CD4-positive, alpha-beta T cell (primary cell): ENCODE measurements at regions not wholly inside any gene's neighbourhood (a gene's known extent, or its start where the extent isn't known, plus 50 kb on each side); places are given as distances from the start of the nearest gene placed in this dataset.
A peak's percentile ranks its signal among the peaks of the same experiment; 100 is the strongest.

ENCODE experiments used
- ATAC-seq: fragments of 200-7000 bp; cut with Tn5 transposase; one replicate; pipeline ENCODE4 v1.10.0; 2022; ENCODE audit warnings: mild to moderate bottlenecking; ENCODE audit not compliant: poor library complexity
- CTCF ChIA-PET: fragments of 350-600 bp; sonication (Branson Sonifier 250); formaldehyde crosslinking; loops from one replicate; lab custom pipeline; 2021; ENCODE audit warnings: antibody characterized with exemption, inconsistent platforms; lab: Charles Lee
- POLR2A ChIA-PET: fragments of 350-600 bp; sonication (Branson Sonifier 250); formaldehyde crosslinking; loops from one replicate; lab custom pipeline; 2021; ENCODE audit warnings: antibody characterized with exemption, inconsistent platforms; lab: Charles Lee
- DNase-seq, 14 experiments: peaks; one replicate each; pipeline ENCODE4 v3.0.0-alpha.2; 2013 to 2020; ENCODE audit warnings: mixed read lengths in 2 of 14
- H3K27ac ChIP-seq, 2 donors: one replicate each; pipeline versions ENCODE4 v1.5.1 to v1.7.0; 2013; ENCODE audit warnings: low read length in 2 of 2, low read depth in 1 of 2, mild to moderate bottlenecking in 1 of 2
- H3K27me3 ChIP-seq, 2 experiments: 1 replicate in 1 of 2; 2 replicates in 1 of 2; pipeline versions ENCODE4 v1.6.1 to v1.7.0; 2013; ENCODE audit warnings: low read length in 2 of 2, control low read depth in 1 of 2, mild to moderate bottlenecking in 1 of 2, moderate library complexity in 1 of 2; ENCODE audit not compliant: insufficient read depth in 2 of 2, control insufficient read depth in 1 of 2
- H3K36me3 ChIP-seq: one replicate; pipeline ENCODE4 v1.6.1; 2013; ENCODE audit warnings: low read length, control low read depth; ENCODE audit not compliant: insufficient read depth
- H3K4me1 ChIP-seq: one replicate; pipeline ENCODE4 v1.6.1; 2013; ENCODE audit warnings: low read length, control low read depth; ENCODE audit not compliant: insufficient read depth
- H3K4me3 ChIP-seq: one replicate; pipeline ENCODE4 v1.5.1; 2013; ENCODE audit warnings: mild to moderate bottlenecking, low read length, moderate library complexity
- H3K9me3 ChIP-seq, 2 experiments: 1 replicate in 1 of 2; 2 replicates in 1 of 2; pipeline versions ENCODE4 v1.6.1 to v1.7.0; 2013; ENCODE audit warnings: low read length in 2 of 2, mild to moderate bottlenecking in 2 of 2, control low read depth in 1 of 2, moderate library complexity in 1 of 2; ENCODE audit not compliant: control insufficient read depth in 1 of 2, insufficient read depth in 1 of 2
- H3K27ac Mint-ChIP-seq: one replicate; pipeline ENCODE4 v1.8.0; 2020; ENCODE audit warnings: mixed read lengths
- H3K27me3 Mint-ChIP-seq: one replicate; pipeline ENCODE4 v1.8.0; 2021; ENCODE audit warnings: mixed read lengths
- H3K36me3 Mint-ChIP-seq: one replicate; pipeline ENCODE4 v1.8.0; 2021; ENCODE audit warnings: low read depth, mixed read lengths
- H3K4me1 Mint-ChIP-seq: one replicate; pipeline ENCODE4 v1.8.0; 2021; ENCODE audit warnings: low read depth, mixed read lengths
- H3K4me3 Mint-ChIP-seq: one replicate; pipeline ENCODE4 v1.8.0; 2020; ENCODE audit warnings: mild to moderate bottlenecking, mixed read lengths
- H3K9me3 Mint-ChIP-seq: one replicate; pipeline ENCODE4 v1.8.0; 2020; ENCODE audit warnings: mixed read lengths
- intact Hi-C, 2 experiments: fragments of 100-400 bp; cut with DNase I in 1 of 2; cut with micrococcal nuclease in 1 of 2; formaldehyde crosslinking; loops; one replicate each; pipeline versions ENCODE4 v1.15.1 to v1.9.0; 2023 to 2025; cut with DNase I, micrococcal nuclease
- TF ChIP-seq, protein P1 (sequence below): fragments of 200-600 bp; IDR thresholded peaks from one replicate; pipeline ENCODE4 v1.8.0; 2022; ENCODE audit warnings: antibody characterized with exemption, mild to moderate bottlenecking

DNA sequence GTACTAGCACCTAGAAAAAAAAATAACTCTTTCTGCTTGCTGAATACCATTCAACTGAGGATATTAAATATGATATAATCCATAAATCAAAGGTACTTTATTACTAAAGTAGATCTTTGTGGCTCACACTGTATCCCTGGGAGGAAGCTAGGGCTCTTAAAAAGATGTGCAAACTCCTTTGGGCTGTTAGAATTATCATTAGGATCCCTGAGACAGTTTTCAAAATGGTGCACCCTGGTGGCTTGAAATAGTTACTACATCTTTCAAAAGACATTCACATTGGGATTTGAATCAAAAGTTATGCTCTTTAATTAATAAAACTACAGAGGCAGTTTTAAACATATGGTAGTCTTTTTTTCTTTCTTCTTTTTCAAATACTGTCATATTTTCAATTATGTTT is 228.5 kb upstream of the G2E3 start:
- Histone ChIP-seq H3K27me3 (no peaks in the 10 kb centered on the region), H3K27ac (no peak overlapping the region), H3K36me3 (no peaks in the 10 kb centered on the region), H3K4me1 (no peaks in the 10 kb centered on the region), H3K9me3 (peaks cover 0 to 3% of the 10 kb centered on the region in 2 experiments), H3K4me3 (no peak overlapping the region)
- Mint-ChIP-seq H3K4me1 (no peaks in the 10 kb centered on the region), H3K4me3 (no peak overlapping the region), H3K36me3 (no peaks in the 10 kb centered on the region), H3K27ac (no peak overlapping the region), H3K27me3 (no peaks in the 10 kb centered on the region), H3K9me3 (peaks cover 5% of the 10 kb centered on the region)
- TF ChIP-seq, protein P1, sequence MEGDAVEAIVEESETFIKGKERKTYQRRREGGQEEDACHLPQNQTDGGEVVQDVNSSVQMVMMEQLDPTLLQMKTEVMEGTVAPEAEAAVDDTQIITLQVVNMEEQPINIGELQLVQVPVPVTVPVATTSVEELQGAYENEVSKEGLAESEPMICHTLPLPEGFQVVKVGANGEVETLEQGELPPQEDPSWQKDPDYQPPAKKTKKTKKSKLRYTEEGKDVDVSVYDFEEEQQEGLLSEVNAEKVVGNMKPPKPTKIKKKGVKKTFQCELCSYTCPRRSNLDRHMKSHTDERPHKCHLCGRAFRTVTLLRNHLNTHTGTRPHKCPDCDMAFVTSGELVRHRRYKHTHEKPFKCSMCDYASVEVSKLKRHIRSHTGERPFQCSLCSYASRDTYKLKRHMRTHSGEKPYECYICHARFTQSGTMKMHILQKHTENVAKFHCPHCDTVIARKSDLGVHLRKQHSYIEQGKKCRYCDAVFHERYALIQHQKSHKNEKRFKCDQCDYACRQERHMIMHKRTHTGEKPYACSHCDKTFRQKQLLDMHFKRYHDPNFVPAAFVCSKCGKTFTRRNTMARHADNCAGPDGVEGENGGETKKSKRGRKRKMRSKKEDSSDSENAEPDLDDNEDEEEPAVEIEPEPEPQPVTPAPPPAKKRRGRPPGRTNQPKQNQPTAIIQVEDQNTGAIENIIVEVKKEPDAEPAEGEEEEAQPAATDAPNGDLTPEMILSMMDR: no peak
- intact Hi-C loops: no loop called here
- CTCF ChIA-PET: no interaction called here
- POLR2A ChIA-PET: no interaction called here
- DNase-seq: peak in 1 of 14 experiments; percentile 1
- no peak for ATAC-seq

DNA sequence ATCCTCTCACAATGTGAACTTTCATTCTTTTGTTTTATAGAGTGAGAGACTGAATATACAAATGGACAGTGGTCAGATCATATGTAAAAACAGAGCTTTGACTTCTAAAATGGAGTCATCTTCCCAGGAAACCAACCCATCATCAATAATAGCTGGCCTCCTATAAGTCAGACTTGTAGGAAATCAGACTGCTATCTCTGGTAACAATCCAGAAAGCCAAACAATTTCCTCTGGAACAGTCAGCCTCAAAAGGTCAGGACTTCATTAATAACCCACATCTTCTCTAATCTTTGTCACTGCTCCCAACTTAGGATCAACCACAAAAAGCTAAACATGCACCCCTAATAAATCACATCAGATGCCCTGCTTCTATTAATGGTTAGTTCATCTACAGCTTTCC is 227.9 kb upstream of the G2E3 start:
- DNase-seq: no peak
- H3K36me3 Mint-ChIP-seq: no peaks in the 10 kb centered on the region
- H3K36me3 ChIP-seq: no peaks in the 10 kb centered on the region
- peaks cover 5% of the 10 kb centered on the region for H3K9me3 Mint-ChIP-seq
- ATAC-seq: no peak
- no peaks in the 10 kb centered on the region for H3K27me3 ChIP-seq
- ChIA-PET POLR2A (no interaction called here), CTCF (no interaction called here)
- H3K27ac ChIP-seq: no peak overlapping the region
- no peak overlapping the region for H3K27ac Mint-ChIP-seq
- peaks cover 0 to 3% of the 10 kb centered on the region in 2 experiments for H3K9me3 ChIP-seq
- H3K27me3 Mint-ChIP-seq: no peaks in the 10 kb centered on the region
- H3K4me1 ChIP-seq: no peaks in the 10 kb centered on the region
- intact Hi-C loops: no loop called here
- no peak overlapping the region for H3K4me3 ChIP-seq
- no peak overlapping the region for H3K4me3 Mint-ChIP-seq
- TF ChIP-seq, protein P1: no peak
- H3K4me1 Mint-ChIP-seq: no peaks in the 10 kb centered on the region

DNA sequence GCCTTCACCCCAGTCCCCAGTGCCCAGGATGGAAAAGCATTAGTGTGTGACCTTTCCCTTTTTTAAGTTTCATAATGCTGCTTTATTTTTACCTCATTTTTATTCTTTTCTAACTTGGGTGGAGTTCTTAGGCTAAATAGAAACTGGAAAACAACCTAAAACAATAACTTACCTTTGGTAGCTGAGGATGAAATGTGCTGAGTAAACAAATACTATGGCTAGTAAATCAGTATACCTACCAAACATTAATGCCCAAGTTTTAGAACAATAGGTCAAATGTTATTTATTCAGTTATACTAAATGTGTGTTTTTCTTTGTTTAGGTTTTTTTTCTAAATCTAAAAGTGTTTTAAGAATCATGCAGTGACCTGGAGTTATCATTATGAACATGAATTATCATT is 226.6 kb upstream of the G2E3 start:
- H3K4me1 Mint-ChIP-seq: no peaks in the 10 kb centered on the region
- no peaks in the 10 kb centered on the region for H3K27me3 Mint-ChIP-seq
- no peak overlapping the region for H3K4me3 Mint-ChIP-seq
- DNase-seq (no peak), ATAC-seq (no peak)
- TF ChIP-seq, protein P1: no peak
- no peak overlapping the region for H3K27ac Mint-ChIP-seq
- CTCF ChIA-PET: no interaction called here
- no peaks in the 10 kb centered on the region for H3K27me3 ChIP-seq
- POLR2A ChIA-PET: no interaction called here
- no peaks in the 10 kb centered on the region for H3K36me3 Mint-ChIP-seq
- intact Hi-C loops: no loop called here
- H3K4me1 ChIP-seq: no peaks in the 10 kb centered on the region
- no peaks in the 10 kb centered on the region for H3K36me3 ChIP-seq
- H3K9me3 Mint-ChIP-seq: peaks cover 5% of the 10 kb centered on the region
- H3K9me3 ChIP-seq: peaks cover 0 to 3% of the 10 kb centered on the region in 2 experiments
- no peak overlapping the region for H3K4me3 ChIP-seq
- H3K27ac ChIP-seq: no peak overlapping the region
